Fibroblast of pulmonary artery (primary cell): ENCODE measurements at regions not wholly inside any gene's neighbourhood (a gene's known extent, or its start where the extent isn't known, plus 50 kb on each side); places are given as distances from the start of the nearest gene placed in this dataset.
A peak's percentile ranks its signal among the peaks of the same experiment; 100 is the strongest.

Experiments
- DNase-seq: peaks from one replicate; pipeline ENCODE4 v3.0.0-alpha.2; 2010; ENCODE audit warnings: low read depth
- H3K4me3 ChIP-seq: replicated peaks from 2 replicates; pipeline ENCODE4 v1.5.1; 2011; ENCODE audit warnings: low read depth, mild to moderate bottlenecking, control low read depth, low read length, moderate library complexity
- CTCF ChIP-seq: IDR thresholded peaks from 2 replicates; pipeline ENCODE4 v1.5.1; 2011; ENCODE audit warnings: mild to moderate bottlenecking, control low read depth, low read length, inconsistent platforms; ENCODE audit errors: missing control alignments

GRCh38 chr5:112083623-112084022 is 326.6 kb upstream of the NREP start:
- no peak overlapping the region for H3K4me3 ChIP-seq
- no peak for DNase-seq
- no peak for TF ChIP-seq CTCF

GRCh38 chr5:112077180-112077579 is 320.2 kb upstream of the NREP start:
- H3K4me3 ChIP-seq = no peak overlapping the region
- TF ChIP-seq CTCF = no peak
- DNase-seq = peak; percentile 10

GRCh38 chr5:112070022-112070421 is 313.0 kb upstream of the NREP start:
- TF ChIP-seq CTCF = no peak
- no peak overlapping the region for H3K4me3 ChIP-seq

GRCh38 chr5:112069329-112069728 is 312.3 kb upstream of the NREP start:
- DNase-seq = no peak
- no peak overlapping the region for H3K4me3 ChIP-seq
- TF ChIP-seq CTCF = no peak

More at GRCh38 chr5:112070022-112070421, 313.0 kb upstream of the NREP start:
- DNase-seq = no peak

GRCh38 chr5:112068593-112068992 is 311.6 kb upstream of the NREP start:
- no peak for DNase-seq
- H3K4me3 ChIP-seq = no peak overlapping the region
- TF ChIP-seq CTCF = no peak

GRCh38 chr5:112065781-112066180 is 308.8 kb upstream of the NREP start:
- H3K4me3 ChIP-seq = no peak overlapping the region
- TF ChIP-seq CTCF = no peak
- no peak for DNase-seq

- DNase-seq = no peak
- TF ChIP-seq CTCF = no peak
- no peak overlapping the region for H3K4me3 ChIP-seq
Observed at GRCh38 chr5:112064956-112065355, 308.0 kb upstream of the NREP start.
